GM19463 (cell line): ENCODE measurements at regions not wholly inside any gene's neighbourhood (a gene's known extent, or its start where the extent isn't known, plus 50 kb on each side); places are given as distances from the start of the nearest gene placed in this dataset.

ENCODE experiments used
- ATAC-seq: cut with Tn5 transposase; IDR thresholded peaks from one replicate; pipeline ENCODE4 v1.9.1; 2021; ENCODE audit warnings: mild to moderate bottlenecking, moderate library complexity; ENCODE audit not compliant: unreplicated experiment

DNA sequence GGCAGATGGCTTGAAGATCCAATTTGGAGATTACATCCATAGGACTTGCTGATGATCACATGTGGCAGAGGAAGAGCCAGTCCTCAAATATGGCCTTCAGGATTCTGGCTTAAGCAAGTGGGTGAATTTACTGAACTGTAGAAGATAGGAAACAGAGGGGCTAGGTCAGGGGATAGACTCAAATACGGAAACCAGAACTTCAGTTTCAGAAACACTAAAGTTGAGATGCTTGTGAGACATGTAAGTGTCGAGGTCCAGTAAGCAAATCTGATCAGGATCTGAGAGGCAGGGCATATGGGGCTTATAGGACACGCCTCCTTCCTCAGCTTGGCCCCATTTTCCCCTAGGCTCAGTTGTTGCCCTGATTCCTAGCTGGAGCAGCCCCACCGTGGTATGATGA, 107.7 kb downstream of the LBH start:
- ATAC-seq, result no peak

DNA sequence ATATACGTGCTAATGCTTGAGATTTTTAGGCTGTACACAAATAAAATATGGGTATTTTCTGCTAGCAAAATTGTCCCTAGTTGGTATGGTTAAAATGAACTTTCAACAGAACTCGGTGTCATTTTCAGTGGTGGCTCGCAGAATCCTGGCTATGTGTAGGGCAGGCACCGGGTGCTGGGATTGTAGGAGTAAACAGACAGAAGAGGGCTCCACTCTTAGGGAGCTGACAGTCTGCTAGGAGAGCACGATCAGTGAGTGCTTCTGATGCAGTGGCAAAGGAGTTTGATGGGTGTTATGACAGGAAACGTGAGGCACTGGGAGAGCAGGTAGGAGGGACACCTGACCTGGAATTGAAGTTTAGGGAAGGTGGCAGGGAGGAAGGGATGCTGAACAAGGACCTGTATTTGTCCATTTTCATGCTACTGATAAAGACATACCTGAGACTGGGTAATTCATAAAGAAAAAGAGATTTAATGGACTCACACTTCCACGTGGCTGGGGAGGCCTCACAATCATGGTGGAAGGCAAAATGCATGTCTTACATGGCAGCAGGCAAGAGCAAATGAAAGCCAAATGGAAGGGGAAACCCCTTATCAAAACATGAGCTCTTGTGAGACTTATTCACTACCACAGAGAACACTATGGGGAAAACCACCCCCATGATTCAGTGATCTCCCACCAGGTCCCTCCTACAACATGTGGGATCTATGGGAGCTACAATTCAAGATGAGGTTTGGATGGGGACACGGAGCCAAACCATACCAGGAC, 105.4 kb upstream of the LCLAT1 start:
- ATAC-seq, result no peak

DNA sequence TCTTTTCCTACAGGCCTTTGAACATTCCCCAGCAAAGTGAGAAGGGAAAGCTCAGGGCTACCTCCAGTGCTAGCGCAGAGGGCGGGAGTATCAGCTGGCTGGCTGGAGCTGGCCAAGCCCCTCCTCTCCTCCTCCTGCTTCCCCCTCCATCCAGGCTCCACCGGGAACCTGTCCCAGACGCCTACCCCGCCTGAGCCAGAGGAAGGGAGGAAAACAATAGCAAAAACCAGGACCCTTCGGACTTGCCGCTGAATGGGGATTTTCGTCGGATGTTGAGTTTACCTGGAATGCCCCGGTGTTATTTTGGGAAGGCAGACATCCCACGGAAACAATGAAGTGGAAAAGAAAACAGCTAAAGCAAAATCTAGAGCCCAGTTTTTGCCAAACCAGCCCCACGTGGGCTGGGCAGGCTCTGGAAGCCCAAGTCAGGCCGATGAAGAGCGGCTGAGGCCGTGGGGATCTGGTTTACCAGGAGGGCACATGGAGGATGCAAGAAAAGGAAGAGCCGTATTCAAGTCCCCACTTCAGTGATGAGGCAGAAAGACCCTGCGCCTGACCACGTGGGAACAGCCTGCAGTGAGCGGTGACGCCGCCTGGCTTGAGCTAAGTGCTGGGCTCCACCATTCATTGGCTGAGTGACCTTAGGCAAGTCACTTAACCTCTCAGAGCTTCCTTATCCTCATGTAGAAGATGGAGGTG, 100.4 kb upstream of the LCLAT1 start:
- no peak for ATAC-seq

DNA sequence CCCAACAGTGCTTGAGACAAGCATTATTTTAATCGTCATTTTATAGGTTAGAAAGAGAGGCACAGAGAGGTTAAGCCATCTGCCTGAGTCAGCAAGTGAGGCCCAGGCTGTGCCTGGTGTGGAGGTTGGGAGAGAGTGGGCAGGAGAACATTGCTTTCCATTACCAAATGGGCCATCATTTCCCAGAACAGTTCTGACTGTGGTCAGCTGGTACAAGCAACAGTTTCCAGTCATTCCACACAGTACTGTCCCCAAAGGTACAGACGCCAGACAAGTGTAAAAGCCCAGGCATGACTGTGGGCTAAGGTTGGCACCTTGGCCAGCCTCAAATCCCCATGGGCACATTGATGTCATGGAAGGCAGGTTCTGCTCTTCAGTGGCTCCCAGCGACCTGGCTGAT, 98.2 kb upstream of the LCLAT1 start:
- ATAC-seq, result no peak

DNA sequence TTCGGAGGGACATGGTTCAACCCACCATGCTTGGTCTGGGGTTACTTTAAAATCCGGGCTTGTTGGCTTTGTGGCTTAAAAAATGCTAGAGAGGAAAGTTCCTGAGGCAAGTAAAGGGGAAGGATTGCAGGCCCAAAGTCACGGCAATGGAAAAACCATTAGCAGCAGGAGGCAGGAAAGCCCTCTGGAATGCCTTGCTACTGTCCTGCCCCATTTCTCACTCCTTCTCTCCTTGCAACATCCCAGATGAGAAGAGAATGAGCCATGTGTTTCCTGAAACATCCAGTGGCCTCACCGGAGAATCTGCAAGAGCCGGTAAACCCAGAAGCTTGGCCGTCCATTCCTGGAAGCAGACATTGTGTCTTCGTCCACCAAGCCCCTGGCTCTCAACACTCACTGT, 97.4 kb upstream of the LCLAT1 start:
- no peak for ATAC-seq

DNA sequence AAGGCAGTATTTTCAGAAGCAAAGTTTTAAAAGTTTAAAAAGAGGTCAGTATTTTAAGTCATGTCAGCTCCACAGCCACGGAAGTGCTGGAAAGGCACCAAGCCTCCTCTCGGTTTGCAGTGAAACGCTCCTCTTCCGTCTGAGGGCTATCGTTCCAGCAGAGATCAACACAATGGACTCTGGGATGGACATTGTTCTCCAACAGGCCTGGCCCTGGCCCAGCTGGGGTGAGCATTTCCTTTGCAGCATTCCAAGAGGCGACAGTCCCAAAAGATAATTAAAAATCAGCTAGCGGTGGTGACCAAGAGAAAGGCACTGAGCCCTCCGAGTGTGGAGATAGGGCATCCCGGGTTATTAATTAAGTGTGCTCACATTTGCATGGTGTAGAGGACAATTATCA, 95.9 kb upstream of the LCLAT1 start:
- ATAC-seq, result no peak

DNA sequence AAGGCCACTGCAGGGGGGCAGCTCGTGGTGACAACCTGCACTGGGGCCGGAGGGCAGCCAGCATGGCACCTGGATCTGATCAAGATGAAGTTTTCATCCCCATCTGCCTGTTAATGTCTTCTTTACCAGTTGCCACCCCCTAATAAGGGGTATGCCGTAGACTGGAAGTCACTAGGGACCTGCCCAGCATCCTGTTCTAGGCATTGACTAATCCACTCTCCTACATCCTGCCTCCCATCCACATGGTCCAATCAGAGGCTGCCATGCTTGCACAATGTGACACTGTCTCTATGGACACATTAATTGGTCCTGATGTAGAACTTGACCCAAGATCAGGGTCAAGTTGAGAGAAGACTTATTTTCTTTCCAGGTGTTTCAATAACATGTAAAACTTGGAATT, 95.1 kb upstream of the LCLAT1 start:
- no peak for ATAC-seq

DNA sequence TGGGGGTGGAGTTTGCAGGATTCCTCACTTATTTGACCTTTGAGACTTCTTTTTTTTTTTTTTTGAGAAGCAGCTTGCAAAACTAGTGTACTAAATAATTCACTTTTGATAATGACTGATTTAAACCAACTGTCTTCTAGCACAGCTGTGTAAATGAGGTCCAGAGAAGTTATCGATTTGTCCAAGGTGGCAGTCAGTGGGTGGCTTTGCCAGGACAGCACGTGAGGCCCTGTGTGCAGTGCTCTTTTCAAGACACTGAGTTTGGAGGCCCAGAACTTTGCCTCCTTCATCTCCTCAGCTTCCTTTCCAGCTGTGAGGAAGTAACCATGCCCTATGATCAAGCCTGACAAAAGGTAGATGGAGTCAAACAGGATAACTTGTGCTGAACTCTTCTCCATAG, 92.9 kb upstream of the LCLAT1 start:
- ATAC-seq, result no peak

DNA sequence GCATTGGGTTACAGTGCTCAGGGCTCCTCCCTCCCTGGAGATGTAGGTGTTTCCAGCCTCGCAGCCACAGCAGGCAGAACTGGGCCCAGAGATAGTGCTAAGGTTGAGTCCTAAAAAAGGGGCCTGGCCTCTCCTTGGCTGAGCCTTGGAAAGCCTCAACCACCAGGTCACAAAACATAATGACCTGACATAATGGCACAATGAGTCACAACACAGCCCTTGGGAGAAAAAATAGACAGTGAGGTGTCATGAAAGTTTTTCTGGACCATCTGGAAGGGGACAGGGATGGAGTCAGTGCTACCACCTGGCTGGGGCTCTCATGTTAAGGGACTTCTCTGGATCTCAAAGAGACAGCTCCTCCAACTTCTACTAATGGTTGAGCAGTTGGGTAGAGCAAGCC, 92.4 kb upstream of the LCLAT1 start:
- no peak for ATAC-seq

DNA sequence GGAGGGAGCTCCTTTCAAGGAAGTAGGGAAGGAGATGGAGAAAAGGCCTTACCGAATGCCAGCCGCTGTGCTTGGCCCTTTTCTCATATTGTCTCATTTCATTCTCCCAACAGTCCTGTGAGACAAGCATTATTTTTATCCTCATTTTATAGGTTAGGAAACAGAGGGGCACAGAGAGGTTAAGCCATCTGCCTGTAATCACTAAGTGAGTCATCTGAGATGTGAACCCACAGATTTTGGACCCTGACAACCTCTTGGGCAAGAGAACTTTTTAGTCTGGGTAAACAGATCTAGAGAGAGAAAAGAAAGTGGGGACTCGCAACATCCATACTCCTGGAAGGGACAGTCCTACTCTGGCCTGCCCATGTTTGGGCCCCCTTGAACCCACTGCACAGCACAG, 91.7 kb upstream of the LCLAT1 start:
- no peak for ATAC-seq

DNA sequence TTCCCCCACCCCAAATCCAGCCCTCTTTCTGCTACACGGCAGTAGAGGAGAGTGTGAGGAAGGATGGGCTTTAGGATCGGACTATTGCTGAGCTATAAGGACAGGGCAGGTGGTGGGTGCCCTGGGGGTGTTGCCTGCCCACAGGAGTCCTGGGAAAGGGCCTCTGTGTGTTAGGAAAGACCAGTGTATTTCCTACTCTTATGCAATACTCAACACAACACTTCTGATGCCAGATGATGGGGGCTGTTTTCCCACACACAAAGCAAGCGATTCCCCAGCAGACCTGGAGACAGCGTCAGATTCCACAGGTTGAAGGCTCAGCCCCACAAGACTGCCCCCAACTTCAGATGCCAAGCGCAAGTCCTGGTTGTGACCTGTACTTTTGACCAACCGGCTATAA, 91.0 kb upstream of the LCLAT1 start:
- no peak for ATAC-seq

DNA sequence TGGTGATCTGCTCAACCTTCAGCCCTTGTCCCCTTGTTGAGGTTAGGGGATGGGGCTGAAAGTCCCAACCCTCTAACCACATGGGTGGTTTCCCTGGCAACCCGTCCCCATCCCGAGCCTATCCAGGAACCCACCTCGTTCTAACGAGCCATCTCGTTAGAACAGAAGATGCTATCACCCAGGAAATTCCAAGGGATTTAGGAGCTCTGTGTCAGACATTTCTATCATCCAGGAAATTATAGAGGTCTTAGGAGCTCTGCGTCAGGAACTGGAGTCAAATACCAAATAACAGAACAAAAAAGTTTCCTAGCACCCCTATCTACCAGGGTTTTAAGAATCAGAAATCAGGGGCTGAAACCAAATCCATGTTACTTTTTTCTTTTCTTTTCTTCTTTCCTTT, 90.3 kb upstream of the LCLAT1 start:
- no peak for ATAC-seq

DNA sequence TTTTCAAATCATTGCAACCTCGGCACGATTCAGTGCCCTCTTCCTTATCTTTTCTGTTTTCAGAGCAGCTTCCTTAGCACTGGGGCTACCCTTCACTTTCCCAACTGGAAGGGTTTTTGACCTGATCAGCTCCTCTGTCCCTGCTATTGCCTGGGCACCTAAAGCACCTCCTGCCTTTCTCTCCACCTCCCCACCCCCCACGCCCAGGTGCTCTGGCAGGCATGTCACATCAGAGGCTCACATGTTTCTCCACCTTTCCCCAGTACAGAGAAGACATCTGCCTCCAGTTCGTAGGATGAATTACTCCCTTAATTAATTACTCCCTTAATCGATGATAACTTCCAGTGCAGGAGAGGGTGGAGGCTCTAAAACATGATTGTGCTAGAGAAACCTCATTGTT, 88.7 kb upstream of the LCLAT1 start:
- no peak for ATAC-seq

DNA sequence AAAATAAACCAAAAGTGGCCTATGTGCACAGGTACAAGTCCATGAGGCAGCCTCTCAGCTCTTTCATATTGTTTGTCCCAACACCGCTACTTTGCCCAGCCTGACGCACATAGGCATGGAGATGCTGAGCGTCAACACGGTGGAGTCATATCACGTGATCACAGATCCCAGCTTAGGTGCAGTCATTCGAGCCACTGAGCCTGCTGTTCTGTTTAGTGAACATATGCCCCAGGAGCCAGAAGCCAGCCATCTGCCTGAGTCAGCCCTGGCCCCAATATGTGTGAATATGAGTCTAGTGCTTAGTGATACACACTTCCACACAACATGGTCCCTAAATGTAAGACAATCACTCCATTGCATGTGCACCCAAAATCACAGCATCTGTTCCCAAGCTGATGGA, 88.2 kb upstream of the LCLAT1 start:
- ATAC-seq, result no peak

DNA sequence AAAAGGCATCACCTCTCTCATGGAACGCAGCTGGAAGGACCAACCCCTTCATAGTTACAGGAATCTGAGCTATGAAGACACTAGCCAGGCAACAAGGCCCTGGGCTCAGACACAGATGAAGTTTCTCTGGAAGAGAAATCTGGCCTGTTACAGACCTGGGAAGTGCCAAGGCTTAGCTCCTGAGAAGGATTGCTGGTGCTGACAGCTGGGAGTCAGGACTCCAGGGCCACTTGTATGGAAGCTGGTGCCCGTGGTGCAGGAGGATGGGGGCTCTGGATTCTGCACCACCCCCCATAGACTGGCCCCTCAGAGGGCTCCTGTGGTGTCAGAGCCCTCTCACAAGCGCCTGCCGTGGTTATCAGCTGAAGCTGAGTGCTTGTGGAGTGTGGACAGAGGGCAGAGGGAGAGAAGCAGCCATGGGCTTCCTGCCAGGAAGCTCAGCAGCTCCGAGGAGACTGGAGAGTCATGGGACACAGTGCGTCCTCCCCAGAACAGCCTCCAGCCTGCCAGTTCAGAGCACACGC, 87.3 kb upstream of the LCLAT1 start:
- ATAC-seq, result no peak

DNA sequence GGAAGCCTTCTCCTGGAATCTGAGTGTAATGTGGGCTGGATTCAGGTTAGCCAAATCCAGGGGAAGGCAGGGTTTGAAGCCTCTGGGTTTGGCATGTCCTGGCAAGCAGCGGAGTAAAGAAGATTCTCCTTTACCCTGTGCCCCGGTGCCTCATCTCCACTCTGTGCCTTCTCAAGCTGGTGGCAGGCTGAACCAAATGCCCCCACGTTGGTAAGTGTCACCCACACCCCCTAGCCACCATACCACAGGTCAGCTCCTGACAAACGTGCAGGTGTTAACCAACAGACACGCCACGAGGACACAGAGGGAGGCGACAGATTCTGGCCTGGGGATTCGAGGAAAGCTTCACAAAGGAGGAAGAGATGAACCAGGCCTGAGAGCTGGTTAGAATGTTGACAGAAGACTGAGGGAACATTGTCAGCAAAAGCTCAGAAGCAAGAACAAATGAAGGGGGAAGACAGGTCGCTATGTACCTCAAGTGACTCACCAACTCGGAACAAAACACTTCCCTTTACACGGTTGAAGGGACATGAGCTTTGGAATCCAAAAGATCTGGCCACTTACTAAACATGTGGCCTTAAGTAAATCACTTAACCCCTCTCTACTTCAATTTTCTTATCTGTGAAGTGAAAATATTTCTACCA, 85.2 kb upstream of the LCLAT1 start:
- ATAC-seq, result no peak

DNA sequence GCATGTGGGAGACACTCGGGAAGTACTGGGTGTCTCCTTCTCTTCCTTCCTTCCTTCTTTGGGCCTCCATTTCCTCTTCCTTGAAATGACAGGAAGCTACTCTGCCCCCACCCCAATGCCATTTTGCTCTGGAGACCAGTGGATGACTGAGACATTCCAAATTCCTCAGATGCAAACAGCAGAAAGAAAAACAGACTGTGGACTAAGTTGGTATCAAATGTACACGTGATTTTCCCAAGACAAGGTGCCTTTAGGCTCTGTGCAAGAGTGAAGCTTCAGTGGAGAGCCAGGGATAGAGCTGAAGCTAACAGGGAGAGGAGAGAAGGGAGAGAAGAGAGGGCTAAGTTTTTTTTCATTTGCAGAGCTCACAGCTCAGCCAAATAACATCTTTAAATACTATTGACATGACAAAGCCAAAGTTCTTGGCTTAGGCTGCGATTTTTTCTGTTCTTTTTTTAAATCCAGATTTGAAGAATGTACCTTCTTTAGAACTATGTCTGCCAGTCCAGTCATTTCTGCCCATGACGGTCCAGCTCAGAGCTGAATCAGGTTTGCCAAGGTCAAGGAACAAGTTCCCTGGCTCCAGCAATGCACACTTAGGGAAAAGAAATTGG, 84.5 kb upstream of the LCLAT1 start:
- ATAC-seq, result no peak

DNA sequence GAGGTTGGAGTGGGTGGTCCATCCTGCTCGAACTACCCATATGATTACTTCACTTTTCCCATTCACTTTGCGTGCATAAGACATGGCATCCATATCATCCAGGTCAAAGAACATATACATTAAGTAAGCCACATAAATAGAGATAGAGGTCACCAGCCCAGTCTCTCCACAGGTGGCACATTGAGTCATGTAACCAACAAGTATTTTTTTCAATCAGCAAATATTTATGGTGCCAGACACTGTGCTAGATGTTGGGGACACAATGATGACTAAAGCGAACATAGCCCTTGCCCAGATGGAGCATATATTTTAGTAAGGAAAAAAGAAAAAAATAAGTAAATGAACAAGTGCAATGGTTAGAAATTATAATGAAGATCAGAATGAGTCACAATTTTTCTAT, 83.6 kb upstream of the LCLAT1 start:
- no peak for ATAC-seq

DNA sequence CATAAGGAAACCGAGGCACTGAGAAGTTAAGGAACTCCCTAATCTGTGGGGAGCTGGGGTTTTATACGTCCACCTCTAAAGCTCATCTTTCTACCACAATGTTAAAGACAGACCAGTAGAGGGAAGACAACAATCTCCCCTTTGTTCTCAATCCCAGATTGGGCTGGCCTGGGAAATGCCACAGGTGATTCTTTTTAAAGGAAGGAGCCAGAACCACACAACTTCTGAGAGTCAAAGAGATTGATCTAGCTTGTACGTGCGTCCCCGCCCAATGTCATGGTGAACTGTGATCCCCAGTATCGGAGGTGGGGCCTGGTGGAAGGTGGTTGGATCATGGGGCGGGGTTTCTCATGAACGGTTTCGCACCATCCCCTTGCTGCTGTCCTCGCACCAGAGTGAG, 81.8 kb upstream of the LCLAT1 start:
- ATAC-seq, result no peak

DNA sequence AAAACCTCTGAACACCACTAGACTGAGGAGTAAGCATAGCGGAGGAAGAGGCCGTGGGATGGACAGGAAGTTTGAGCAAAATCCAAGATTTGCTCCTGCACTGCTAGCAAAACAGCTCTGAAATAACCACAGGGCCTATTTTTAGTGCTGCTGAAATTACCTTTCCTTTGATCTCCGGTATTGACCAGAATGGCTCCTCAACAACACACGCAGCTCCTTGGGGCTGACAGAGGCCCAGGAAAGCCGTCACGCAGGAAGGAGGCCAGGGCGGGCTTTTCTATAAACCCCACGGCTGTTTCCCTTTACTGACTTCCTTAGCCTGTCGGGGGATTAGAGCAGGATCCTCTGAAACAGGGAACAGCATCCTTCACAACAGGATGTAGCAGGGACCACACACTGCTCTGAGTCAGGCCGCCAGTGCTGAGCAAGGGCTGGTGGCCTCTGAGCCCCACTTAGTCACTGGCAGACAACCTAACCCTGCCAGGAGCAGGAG, 80.8 kb upstream of the LCLAT1 start:
- ATAC-seq, result no peak
